PC-3 (cell line): ENCODE measurements at regions not wholly inside any gene's neighbourhood (a gene's known extent, or its start where the extent isn't known, plus 50 kb on each side); places are given as distances from the start of the nearest gene placed in this dataset.

Experiments used
- ATAC-seq: fragments of 200-7000 bp; cut with Tn5 transposase; 2 replicates; pipeline ENCODE4 v1.9.1; 2020; ENCODE audit warnings: mild to moderate bottlenecking, moderate library complexity
- BruUV-seq: library from RNA; stranded (reverse); fragments of 400-500 nt; replicated peaks from 2 replicates; lab custom pipeline; 2021; lab: Mats Ljungman, UMichigan
- CTCF ChIA-PET: fragments of 300-600 bp; sonication (Branson Sonifier 250); formaldehyde crosslinking; loops from one replicate; lab custom pipeline; 2022; ENCODE audit warnings: antibody characterized with exemption; lab: Charles Lee
- POLR2A ChIA-PET: fragments of 300-600 bp; sonication (Branson Sonifier 250); formaldehyde crosslinking; loops from one replicate; lab custom pipeline; 2022; ENCODE audit warnings: antibody characterized with exemption; ENCODE audit not compliant: unreplicated experiment; lab: Charles Lee
- DNase-seq: peaks from one replicate; pipeline ENCODE4 v3.0.0-alpha.2; 2015
- H2AFZ ChIP-seq: fragments of 300-600 bp; sonication (generic); 2 replicates; pipeline ENCODE4 v1.6.0; 2016; ENCODE audit warnings: antibody characterized with exemption, low read length
- H3F3A ChIP-seq: fragments of 300-600 bp; sonication (generic); one replicate; pipeline ENCODE4 v1.6.0; 2017; ENCODE audit warnings: antibody characterized with exemption, low read length, control low read depth, mild to moderate bottlenecking; ENCODE audit not compliant: unreplicated experiment
- H3K27ac ChIP-seq: fragments of 300-600 bp; sonication (generic); 2 replicates; pipeline ENCODE4 v1.5.1; 2016; ENCODE audit warnings: mild to moderate bottlenecking, low read length
- H3K27me3 ChIP-seq: fragments of 300-600 bp; sonication (generic); 2 replicates; pipeline ENCODE4 v1.6.1; 2016; ENCODE audit warnings: low read length, mixed read lengths
- H3K36me3 ChIP-seq: fragments of 300-600 bp; sonication (generic); 2 replicates; pipeline ENCODE4 v1.6.1; 2016; ENCODE audit warnings: low read depth, mixed run types, low read length, mixed read lengths
- H3K4me1 ChIP-seq: fragments of 300-600 bp; sonication (generic); 2 replicates; pipeline ENCODE4 v1.5.1; 2016; ENCODE audit warnings: low read length; ENCODE audit not compliant: insufficient read depth
- H3K4me2 ChIP-seq: fragments of 300-600 bp; sonication (generic); 2 replicates; pipeline ENCODE4 v1.6.0; 2016; ENCODE audit warnings: low read length
- H3K4me3 ChIP-seq: fragments of 300-600 bp; sonication (generic); 2 replicates; pipeline ENCODE4 v1.5.1; 2016; ENCODE audit warnings: mild to moderate bottlenecking, low read length, mixed read lengths
- H3K79me2 ChIP-seq: fragments of 300-600 bp; sonication (generic); 2 replicates; pipeline ENCODE4 v1.6.1; 2017; ENCODE audit warnings: low read length, mixed read lengths
- H3K9ac ChIP-seq: fragments of 300-600 bp; sonication (generic); 2 replicates; pipeline ENCODE4 v1.6.0; 2016; ENCODE audit warnings: mild to moderate bottlenecking, low read length
- H3K9me2 ChIP-seq: fragments of 300-600 bp; sonication (generic); replicated peaks from 2 replicates; pipeline ENCODE4 v1.6.1; 2016; ENCODE audit warnings: mixed run types, low read length, mixed read lengths
- H3K9me3 ChIP-seq: fragments of 300-600 bp; sonication (generic); 2 replicates; pipeline ENCODE4 v1.6.1; 2016; ENCODE audit warnings: low read length, mixed read lengths
- H4K20me1 ChIP-seq: fragments of 300-600 bp; sonication (generic); 2 replicates; pipeline ENCODE4 v1.6.1; 2016; ENCODE audit warnings: low read length, mixed read lengths
- CTCF ChIP-seq: fragments of 300-600 bp; sonication (generic); conservative IDR thresholded peaks from 2 replicates; pipeline ENCODE4 v1.5.1; 2017; ENCODE audit warnings: antibody characterized with exemption, low read depth, mild to moderate bottlenecking, low read length
- EZH2 ChIP-seq: fragments of 300-600 bp; sonication (generic); IDR thresholded peaks from one replicate; pipeline ENCODE4 v1.6.1; 2017; ENCODE audit warnings: antibody characterized with exemption, mild to moderate bottlenecking, low read length; ENCODE audit not compliant: unreplicated experiment
- EZH2phosphoT487 ChIP-seq: fragments of 300-600 bp; sonication (generic); IDR thresholded peaks from 2 replicates; pipeline ENCODE4 v1.6.1; 2018; ENCODE audit warnings: mild to moderate bottlenecking, antibody characterized with exemption, low read length, borderline replicate concordance
- intact Hi-C: fragments of 100-400 bp; cut with micrococcal nuclease; formaldehyde crosslinking; loops from 2 replicates; pipeline ENCODE4 v1.9.0; 2023

GRCh38 chr12:87185367-87185766, 843.8 kb downstream of the C12orf50 start:
- Histone ChIP-seq H4K20me1 (no peaks in the 10 kb centered on the region), H3K27me3 (no peaks in the 10 kb centered on the region), H3K79me2 (no peaks in the 10 kb centered on the region), H3K27ac (no peak overlapping the region), H3K9me2 (no peaks in the 10 kb centered on the region), H3K4me3 (no peak overlapping the region), H2AFZ (no peak overlapping the region), H3K9me3 (no peaks in the 10 kb centered on the region), H3K4me1 (no peaks in the 10 kb centered on the region), H3K9ac (no peak overlapping the region), H3K36me3 (no peaks in the 10 kb centered on the region), H3F3A (no peaks in the 10 kb centered on the region), H3K4me2 (no peak overlapping the region)
- no peak for ATAC-seq
- CTCF ChIA-PET = no interaction called here
- intact Hi-C loops = no loop called here
- TF ChIP-seq CTCF = no peak
- TF ChIP-seq EZH2phosphoT487 = no peak
- no peak for TF ChIP-seq EZH2
- POLR2A ChIA-PET = no interaction called here
- no TSS peak for BruUV-seq
- no peak for DNase-seq

DNA sequence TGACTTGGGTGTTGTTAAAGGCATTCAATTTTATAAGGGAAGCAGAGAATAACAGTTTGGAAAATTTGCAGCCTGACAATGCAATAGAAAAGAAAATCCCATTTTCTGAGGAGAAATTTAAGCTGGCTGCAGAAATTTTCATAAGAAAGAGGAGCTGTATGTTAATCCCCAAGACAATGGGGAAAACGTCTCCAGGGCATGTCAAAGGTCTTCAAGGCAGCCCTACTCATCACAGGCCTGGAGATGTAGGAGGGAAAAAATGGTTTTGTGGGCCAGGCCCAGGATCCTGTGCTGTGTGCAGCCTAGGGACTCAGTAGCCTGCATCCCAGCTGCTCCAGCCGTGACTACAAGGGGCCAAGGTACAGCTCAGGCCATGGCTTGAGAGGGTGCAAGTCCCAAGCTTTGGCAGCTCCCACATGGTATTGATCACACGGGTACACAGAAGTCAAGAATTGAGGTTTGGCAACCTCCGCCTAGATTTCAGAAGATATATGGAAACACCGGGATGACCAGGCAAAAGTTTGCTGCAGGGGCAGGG, 846.4 kb downstream of the C12orf50 start:
- intact Hi-C loops = no loop called here
- Histone ChIP-seq H3K4me1 (no peaks in the 10 kb centered on the region), H3K9ac (no peak overlapping the region), H3F3A (no peaks in the 10 kb centered on the region), H2AFZ (no peak overlapping the region), H3K4me2 (no peak overlapping the region), H3K27ac (no peak overlapping the region), H3K36me3 (no peaks in the 10 kb centered on the region), H3K79me2 (no peaks in the 10 kb centered on the region), H3K9me3 (no peaks in the 10 kb centered on the region), H3K9me2 (no peaks in the 10 kb centered on the region), H3K4me3 (no peak overlapping the region), H4K20me1 (no peaks in the 10 kb centered on the region), H3K27me3 (no peaks in the 10 kb centered on the region)
- POLR2A ChIA-PET = no interaction called here
- DNase-seq (no peak), ATAC-seq (no peak)
- BruUV-seq = no TSS peak
- TF ChIP-seq CTCF (no peak), EZH2phosphoT487 (no peak), EZH2 (no peak)
- CTCF ChIA-PET = no interaction called here

- Histone ChIP-seq H3K9me2 (no peaks in the 10 kb centered on the region), H4K20me1 (no peaks in the 10 kb centered on the region), H3K27ac (no peak overlapping the region), H2AFZ (no peak overlapping the region), H3K79me2 (no peaks in the 10 kb centered on the region), H3K9ac (no peak overlapping the region), H3K27me3 (no peaks in the 10 kb centered on the region), H3K36me3 (no peaks in the 10 kb centered on the region), H3K4me1 (no peaks in the 10 kb centered on the region), H3K9me3 (peaks cover 3% of the 10 kb centered on the region; the same call in 1 of the 2 replicates), H3K4me3 (no peak overlapping the region), H3F3A (no peaks in the 10 kb centered on the region), H3K4me2 (no peak overlapping the region)
- POLR2A ChIA-PET = no interaction called here
- no peak for TF ChIP-seq EZH2phosphoT487
- TF ChIP-seq CTCF = no peak
- no peak for TF ChIP-seq EZH2
- no peak for ATAC-seq
- DNase-seq = no peak
- intact Hi-C loops = no loop called here
- no TSS peak for BruUV-seq
- CTCF ChIA-PET = no interaction called here
Observed at GRCh38 chr12:87171356-87171755, 857.8 kb downstream of the C12orf50 start.
